HUDEP-2 (cell line): ENCODE measurements at regions not wholly inside any gene's neighbourhood (a gene's known extent, or its start where the extent isn't known, plus 50 kb on each side); places are given as distances from the start of the nearest gene placed in this dataset.
"Not testable (repeated sequence)": the region's sequence is repeated elsewhere in the genome, so short reads cannot be mapped to it uniquely, and the experiment has no call there.

Source experiments
- DNase-seq, 76 experiments: peaks; one replicate each; lab custom pipeline; 2025; ENCODE audit not compliant: unreplicated experiment in 76 of 76; lab: John Stamatoyannopoulos, UW

DNA sequence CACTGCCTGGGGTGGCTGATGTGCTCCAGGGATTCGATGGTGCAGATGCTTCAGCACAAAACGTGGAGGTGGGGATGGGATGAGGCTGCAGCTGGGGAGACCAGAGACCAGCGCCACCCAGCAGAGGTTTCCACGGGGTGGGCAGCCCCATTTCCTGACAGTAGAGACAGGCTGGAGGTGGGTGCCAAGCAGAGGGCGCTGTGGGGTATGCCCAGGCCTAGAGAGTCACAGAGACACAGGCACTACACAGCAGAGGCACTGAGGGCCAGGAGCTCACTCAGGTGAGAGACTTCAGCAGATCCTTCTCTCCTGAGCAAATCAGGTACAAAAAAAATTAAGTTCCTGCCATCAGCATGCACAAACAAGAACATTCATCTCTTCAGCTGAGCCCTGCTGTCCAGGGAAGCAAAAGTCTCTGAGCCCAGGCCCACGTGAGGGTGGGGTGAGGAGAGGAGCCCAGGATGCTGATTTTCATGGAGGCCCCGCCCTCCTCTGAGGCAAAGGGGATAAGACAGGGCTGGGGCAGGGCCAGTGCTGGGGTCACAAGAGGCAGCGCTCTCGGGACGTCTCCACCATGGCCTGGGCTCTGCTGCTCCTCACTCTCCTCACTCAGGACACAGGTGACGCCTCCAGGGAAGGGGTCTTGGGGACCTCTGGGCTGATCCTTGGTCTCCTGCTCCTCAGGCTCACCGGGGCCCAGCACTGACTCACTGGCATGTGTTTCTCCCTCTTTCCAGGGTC, 53.1 kb downstream of the GGTLC2 start:
- DNase-seq, result no peak

GRCh38 chr22:22698263-22698750, 53.9 kb downstream of the GGTLC2 start:
- DNase-seq, result no peak

DNA sequence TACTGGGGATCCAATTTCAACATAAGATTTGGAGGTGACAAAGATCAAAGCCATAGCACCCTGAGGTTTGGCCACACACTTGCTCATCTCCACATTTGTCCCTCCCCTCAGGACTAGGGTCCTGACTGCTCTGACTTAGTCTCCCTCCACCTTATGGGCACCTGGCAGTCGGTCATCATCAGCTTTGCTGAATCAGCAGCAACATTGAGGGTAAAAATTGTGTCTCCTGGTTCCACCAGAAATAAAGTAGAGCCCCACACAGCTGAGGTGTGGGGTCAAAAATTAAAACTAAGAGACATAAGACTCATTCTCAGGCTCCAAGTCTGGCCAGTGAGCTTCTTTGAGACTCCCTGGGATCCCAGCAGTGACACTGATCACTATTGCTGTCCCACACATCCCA, 56.2 kb downstream of the GGTLC2 start:
- DNase-seq, result no peak

- DNase-seq, result not testable (repeated sequence)
These were observed 57.1 kb downstream of the GGTLC2 start for GRCh38 chr22:22701557-22701956.

DNA sequence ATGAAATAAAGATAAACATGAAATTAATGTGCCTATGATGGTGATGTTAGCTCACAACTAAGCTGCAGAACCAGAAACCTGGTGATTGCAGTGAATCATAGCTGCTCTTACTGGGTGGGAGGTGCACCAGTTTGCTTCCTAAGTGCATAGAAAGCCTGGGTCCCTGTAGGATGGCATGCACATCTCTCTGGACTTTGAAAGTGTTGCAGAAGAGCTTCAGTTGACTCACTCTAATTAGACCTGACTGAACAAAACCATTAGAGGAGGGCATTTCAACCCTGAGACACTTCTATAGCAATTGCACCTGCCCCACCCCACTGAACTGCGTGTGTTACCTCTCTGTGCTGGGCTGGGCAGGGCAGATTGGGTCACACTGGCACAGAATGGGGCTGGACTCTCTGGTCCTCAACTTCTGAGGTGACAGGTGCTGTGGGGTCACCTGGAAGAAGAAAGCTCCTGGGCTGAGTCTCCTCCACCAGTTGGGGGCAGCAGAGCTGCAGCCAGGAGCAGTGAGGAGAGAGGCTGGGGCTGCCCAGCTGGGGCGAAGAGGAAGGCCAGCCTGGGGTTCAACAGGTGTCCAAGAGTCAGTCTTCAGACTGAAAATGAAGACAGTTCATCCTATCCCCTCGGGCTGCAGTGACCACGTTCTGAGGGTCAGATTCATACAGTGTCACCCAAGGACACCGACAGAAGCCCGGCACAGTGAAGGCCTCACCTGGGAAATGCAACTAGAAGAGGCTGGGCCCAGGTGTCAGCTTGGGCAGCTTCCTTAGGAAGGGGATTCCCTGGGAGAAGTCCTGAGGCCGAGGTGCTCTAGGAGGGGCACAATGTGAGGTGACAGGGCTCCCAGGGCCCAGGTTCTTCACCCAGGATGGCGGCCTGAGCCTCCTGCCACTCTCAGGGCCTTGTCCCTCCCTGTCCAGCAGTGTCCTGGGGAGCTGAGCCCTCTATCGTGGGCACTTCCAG, 58.1 kb downstream of the GGTLC2 start:
- peak in 5 of 76 experiments; percentile 4 to 26 (median 9) for DNase-seq

GRCh38 chr22:22703203-22703570, 58.8 kb downstream of the GGTLC2 start:
- no peak for DNase-seq

DNA sequence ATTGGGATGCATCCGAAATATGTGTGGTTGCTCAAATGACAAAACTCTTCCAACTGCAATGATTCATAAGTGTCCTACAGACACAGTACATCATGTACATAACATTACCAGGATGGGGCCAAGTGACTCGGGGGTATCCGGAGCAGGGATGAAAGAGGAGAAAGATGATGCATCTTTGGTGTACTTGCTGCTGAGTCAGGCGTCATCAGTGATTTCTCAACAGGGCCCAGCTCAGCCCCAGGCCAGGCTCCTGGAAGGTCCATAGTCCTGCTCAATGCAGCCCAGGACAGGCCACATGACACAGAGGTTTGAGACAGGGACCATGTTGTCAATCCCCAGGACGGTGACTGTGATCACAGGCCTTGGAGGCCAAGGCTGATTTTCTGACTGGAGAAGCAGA, 59.3 kb downstream of the GGTLC2 start:
- no peak for DNase-seq

DNA sequence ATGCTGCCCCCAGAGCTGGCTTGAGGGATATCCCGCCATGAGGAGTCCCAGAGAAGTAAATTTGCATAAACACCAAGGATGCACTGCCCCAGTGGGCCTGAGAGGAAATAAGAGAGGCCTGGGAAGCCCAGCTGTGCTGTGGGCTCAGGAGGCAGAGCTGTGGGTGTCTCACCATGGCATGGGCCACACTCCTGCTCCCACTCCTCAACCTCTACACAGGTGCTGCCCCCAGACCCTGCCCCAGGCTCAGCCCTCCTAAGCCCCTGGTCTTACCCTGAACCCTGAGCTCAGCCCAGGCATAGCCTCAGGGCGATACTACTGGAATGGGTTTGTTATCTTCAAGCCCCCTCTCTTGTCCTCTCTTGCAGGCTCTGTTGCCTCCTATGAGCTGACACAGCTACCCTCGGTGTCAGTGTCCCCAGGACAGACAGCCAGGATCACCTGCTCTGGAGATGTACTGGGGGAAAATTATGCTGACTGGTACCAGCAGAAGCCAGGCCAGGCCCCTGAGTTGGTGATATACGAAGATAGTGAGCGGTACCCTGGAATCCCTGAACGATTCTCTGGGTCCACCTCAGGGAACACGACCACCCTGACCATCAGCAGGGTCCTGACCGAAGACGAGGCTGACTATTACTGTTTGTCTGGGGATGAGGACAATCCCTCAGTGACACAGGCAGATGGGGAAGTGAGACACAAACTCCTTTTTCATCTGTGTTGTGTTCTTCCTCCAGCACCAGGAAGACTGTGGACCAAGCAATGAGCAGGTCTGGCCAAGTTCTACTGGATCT, 59.9 kb downstream of the GGTLC2 start:
- DNase-seq, result no peak

- DNase-seq, result no peak
These were observed 61.1 kb downstream of the GGTLC2 start for GRCh38 chr22:22705328-22706100.

DNA sequence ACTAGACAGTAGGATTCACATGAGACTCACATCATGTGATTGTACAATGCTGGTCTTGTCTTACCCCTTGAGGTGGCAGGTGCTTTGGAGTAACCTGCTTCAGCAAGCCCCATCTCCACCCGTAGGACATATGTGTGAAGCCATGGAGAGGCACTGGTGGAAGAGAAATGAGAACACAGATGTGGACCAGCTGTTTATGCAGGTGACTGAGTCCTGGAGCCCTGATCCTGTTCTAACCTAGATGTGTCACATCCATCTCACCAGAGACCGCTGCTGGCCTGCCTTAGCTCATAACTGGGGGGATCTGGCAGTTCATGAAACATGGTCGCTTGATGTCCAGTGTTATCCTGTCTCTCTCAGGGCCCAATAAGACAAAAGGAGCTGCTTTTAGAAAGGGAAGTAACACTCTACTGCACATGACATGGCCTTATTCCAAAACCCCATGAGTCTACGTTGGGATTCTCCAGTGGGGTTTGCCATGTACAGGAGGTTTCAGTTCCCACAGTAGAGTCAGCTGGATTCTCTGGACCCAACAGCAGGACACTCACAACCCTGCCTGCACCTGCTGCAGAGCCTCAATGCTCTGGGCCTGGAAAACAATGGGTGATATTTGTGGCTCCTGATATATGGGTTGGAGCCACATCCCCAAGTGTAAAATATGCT, 62.0 kb downstream of the GGTLC2 start:
- DNase-seq, result no peak

DNA sequence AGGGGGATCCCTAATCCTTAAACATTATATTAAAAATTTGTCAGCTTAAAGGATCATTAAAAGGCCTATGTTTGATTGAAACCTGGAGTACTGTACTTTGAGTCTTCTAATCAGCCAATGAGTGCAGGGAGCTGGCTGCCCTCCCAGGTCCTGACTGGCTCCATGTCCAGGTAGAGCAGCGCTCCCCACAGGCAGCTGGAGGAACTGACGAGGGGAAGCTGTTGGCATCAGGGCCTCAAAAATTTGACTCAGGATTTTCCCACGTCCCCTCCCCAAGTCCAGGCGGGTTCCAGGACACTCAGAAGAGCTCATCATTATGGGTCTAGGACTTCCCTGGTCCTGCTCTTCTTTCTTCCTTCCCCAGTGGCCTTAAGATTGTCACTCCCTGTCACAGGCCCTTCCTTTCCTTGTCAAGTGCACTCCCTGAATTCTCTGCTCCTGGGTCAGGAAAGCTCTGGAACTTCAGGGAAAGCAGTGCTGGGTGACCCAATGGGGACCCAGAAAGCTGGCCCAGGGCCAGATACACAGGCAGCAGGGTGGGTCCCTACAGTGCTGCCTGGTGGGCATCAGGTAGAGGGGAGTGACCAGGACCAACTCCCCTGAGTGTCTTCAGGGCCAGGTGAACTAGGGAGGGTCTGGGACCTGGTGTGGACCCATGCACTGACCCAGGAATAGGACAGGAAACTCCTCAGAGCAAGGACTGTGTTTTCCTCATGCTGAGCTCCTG, 65.5 kb downstream of the GGTLC2 start:
- peak in 13 of 76 experiments; percentile 2 to 44 (median 22) for DNase-seq

- DNase-seq, result peak in 49 of 76 experiments; percentile 2 to 63 (median 35)
These were observed 66.5 kb downstream of the GGTLC2 start for GRCh38 chr22:22710719-22711531.

DNA sequence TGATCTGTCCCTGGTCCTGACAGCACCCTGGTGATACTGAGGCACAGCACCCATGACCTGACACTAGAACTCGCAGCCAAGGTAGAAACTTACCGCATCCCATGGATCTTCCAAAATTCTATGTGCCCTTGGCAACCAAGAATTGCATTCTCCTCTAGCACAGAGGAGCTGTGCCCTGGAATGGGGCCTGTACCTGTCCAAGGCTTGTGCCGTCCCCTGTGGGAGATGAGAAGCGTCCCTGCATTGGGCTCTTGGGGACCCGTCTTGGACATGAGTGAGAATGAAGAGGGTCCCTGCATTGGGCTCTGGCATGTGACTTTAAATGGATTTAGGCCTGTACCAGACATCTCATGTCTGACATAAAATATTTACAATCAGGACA, 67.1 kb downstream of the GGTLC2 start:
- no peak for DNase-seq

GRCh38 chr22:22712092-22712658, 67.8 kb downstream of the GGTLC2 start:
- peak in 3 of 76 experiments; percentile 7 to 14 (median 11) for DNase-seq

- no peak for DNase-seq
These were observed 68.4 kb downstream of the GGTLC2 start for GRCh38 chr22:22712666-22713365.

DNA sequence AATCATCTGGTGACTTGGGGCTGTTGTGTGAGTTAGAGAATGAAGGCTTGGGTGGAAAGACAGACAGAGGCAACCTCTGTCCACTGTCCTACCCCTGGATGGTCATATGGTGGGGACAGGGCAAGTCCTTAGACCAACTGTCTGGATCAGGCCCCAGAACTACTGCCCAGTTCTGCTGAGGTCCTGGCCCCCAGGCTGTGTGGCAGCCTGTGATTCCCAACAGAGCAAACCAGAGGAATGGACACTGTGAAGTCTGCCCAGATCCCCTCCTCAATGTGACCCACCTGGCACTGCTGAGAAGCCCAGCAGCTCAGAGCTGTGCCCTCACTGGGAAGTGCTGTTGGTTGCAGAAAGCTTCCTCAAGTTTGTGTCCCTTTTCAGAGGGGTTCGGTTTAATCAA, 69.0 kb downstream of the GGTLC2 start:
- no peak for DNase-seq
